WTC11 (cell line): ENCODE measurements at regions not wholly inside any gene's neighbourhood (a gene's known extent, or its start where the extent isn't known, plus 50 kb on each side); places are given as distances from the start of the nearest gene placed in this dataset.
"Not testable (repeated sequence)": the region's sequence is repeated elsewhere in the genome, so short reads cannot be mapped to it uniquely, and the experiment has no call there.

Experiments used
- ATAC-seq: fragments of 200-7000 bp; cut with Tn5 transposase; 2 replicates; pipeline ENCODE4 v1.10.0; 2021; ENCODE audit warnings: mild to moderate bottlenecking, moderate library complexity
- CTCF ChIA-PET: fragments of 300-600 bp; sonication (Branson Sonifier 250); formaldehyde crosslinking; loops from one replicate; lab custom pipeline; 2021; ENCODE audit warnings: antibody characterized with exemption; lab: Charles Lee
- POLR2A ChIA-PET: fragments of 350-600 bp; sonication (Branson Sonifier 250); formaldehyde crosslinking; loops from one replicate; lab custom pipeline; 2021; ENCODE audit warnings: antibody characterized with exemption; lab: Charles Lee
- DNase-seq: peaks from one replicate; pipeline ENCODE4 v3.0.0; 2021; ENCODE audit warnings: low spot score
- H3K27ac Mint-ChIP-seq: 2 replicates; pipeline ENCODE4 v1.8.0; 2021; ENCODE audit warnings: mixed read lengths
- H3K27me3 Mint-ChIP-seq: 2 replicates; pipeline ENCODE4 v1.8.0; 2021; ENCODE audit warnings: low read depth, mild to moderate bottlenecking, moderate library complexity, mixed read lengths
- H3K36me3 Mint-ChIP-seq: 2 replicates; pipeline ENCODE4 v1.8.0; 2021; ENCODE audit warnings: mixed read lengths
- H3K4me1 Mint-ChIP-seq: 2 replicates; pipeline ENCODE4 v1.8.0; 2022; ENCODE audit warnings: mixed read lengths
- H3K4me3 Mint-ChIP-seq: 2 replicates; pipeline ENCODE4 v1.8.0; 2021; ENCODE audit warnings: mild to moderate bottlenecking, moderate library complexity, mixed read lengths
- H3K9me3 Mint-ChIP-seq: 2 replicates; pipeline ENCODE4 v1.8.0; 2021; ENCODE audit warnings: mixed read lengths
- ATF1 ChIP-seq: sonication (generic); formaldehyde crosslinking; IDR thresholded peaks from 2 replicates; pipeline ENCODE4 v1.8.1; 2023; ENCODE audit warnings: mild to moderate bottlenecking, moderate library complexity, missing genetic modification reagents
- CREM ChIP-seq: sonication (generic); formaldehyde crosslinking; IDR thresholded peaks from 2 replicates; pipeline ENCODE4 v1.8.1; 2022; ENCODE audit warnings: mild to moderate bottlenecking, missing genetic modification reagents, moderate library complexity
- FOXP1 ChIP-seq: sonication (generic); formaldehyde crosslinking; IDR thresholded peaks from 2 replicates; pipeline ENCODE4 v1.8.0; 2022; ENCODE audit warnings: missing genetic modification reagents, mild to moderate bottlenecking, moderate library complexity, borderline replicate concordance
- GTF2I ChIP-seq: fragments of 250-450 bp; sonication (Bioruptor Pico); conservative IDR thresholded peaks from 2 replicates; pipeline ENCODE4 v1.4.0; 2021; ENCODE audit warnings: mild to moderate bottlenecking
- NFYB ChIP-seq: sonication (generic); formaldehyde crosslinking; conservative IDR thresholded peaks from 2 replicates; pipeline ENCODE4 v1.8.0; 2022; ENCODE audit warnings: low read depth, missing genetic modification reagents
- NR2C2 ChIP-seq: sonication (generic); formaldehyde crosslinking; IDR thresholded peaks from 2 replicates; pipeline ENCODE4 v1.8.0; 2022; ENCODE audit warnings: mild to moderate bottlenecking, missing genetic modification reagents
- OVOL2 ChIP-seq: fragments of 250-450 bp; sonication (Bioruptor Pico); IDR thresholded peaks from 2 replicates; pipeline ENCODE4 v1.9.0; 2021; ENCODE audit warnings: mild to moderate bottlenecking, borderline replicate concordance
- PRRX2 ChIP-seq: fragments of 250-450 bp; sonication (Bioruptor Pico); IDR thresholded peaks from 2 replicates; pipeline ENCODE4 v1.8.0; 2021; ENCODE audit warnings: mild to moderate bottlenecking
- TF ChIP-seq, protein P1 (sequence below): fragments of 250-450 bp; sonication (Bioruptor Pico); IDR thresholded peaks from 2 replicates; pipeline ENCODE4 v1.9.0; 2021; ENCODE audit warnings: mild to moderate bottlenecking, borderline replicate concordance
- TF ChIP-seq, protein P2 (sequence below): fragments of 250-450 bp; sonication (Bioruptor Pico); IDR thresholded peaks from 2 replicates; pipeline ENCODE4 v1.9.0; 2021; ENCODE audit warnings: mild to moderate bottlenecking
- TF ChIP-seq, protein P3 (sequence below): sonication (generic); formaldehyde crosslinking; IDR thresholded peaks from 2 replicates; pipeline ENCODE4 v1.8.1; 2022; ENCODE audit warnings: missing genetic modification reagents, borderline replicate concordance

DNA sequence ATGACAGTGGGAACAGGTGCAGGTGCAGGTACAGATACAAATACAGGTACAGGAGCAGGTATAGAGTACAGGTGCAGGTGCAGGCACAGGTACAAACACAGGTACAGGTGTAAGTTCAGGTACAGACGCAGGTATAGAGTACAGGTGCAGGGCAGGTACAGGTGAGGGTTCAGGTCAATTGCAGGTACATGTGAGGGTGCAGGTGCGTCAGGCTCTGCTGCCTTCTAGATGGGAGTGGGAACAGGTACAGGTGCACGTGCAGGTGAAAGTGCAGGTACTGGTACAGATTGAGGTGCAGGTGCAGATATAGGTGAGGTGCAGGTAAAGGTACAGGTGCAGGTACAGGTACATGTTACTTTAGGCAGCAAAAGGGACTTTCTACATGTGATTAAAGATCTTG lies 85.7 kb downstream of the CRLF2 start:
- H3K4me1 Mint-ChIP-seq, result peaks cover 5% of the 10 kb centered on the region; the same call in 1 of the 2 replicates
- DNase-seq (no peak), ATAC-seq (no peak)
- TF ChIP-seq NFYB (CRISPR knock-in tag), result no peak
- TF ChIP-seq PRRX2 (CRISPR knock-in tag), result no peak
- TF ChIP-seq, protein P1, sequence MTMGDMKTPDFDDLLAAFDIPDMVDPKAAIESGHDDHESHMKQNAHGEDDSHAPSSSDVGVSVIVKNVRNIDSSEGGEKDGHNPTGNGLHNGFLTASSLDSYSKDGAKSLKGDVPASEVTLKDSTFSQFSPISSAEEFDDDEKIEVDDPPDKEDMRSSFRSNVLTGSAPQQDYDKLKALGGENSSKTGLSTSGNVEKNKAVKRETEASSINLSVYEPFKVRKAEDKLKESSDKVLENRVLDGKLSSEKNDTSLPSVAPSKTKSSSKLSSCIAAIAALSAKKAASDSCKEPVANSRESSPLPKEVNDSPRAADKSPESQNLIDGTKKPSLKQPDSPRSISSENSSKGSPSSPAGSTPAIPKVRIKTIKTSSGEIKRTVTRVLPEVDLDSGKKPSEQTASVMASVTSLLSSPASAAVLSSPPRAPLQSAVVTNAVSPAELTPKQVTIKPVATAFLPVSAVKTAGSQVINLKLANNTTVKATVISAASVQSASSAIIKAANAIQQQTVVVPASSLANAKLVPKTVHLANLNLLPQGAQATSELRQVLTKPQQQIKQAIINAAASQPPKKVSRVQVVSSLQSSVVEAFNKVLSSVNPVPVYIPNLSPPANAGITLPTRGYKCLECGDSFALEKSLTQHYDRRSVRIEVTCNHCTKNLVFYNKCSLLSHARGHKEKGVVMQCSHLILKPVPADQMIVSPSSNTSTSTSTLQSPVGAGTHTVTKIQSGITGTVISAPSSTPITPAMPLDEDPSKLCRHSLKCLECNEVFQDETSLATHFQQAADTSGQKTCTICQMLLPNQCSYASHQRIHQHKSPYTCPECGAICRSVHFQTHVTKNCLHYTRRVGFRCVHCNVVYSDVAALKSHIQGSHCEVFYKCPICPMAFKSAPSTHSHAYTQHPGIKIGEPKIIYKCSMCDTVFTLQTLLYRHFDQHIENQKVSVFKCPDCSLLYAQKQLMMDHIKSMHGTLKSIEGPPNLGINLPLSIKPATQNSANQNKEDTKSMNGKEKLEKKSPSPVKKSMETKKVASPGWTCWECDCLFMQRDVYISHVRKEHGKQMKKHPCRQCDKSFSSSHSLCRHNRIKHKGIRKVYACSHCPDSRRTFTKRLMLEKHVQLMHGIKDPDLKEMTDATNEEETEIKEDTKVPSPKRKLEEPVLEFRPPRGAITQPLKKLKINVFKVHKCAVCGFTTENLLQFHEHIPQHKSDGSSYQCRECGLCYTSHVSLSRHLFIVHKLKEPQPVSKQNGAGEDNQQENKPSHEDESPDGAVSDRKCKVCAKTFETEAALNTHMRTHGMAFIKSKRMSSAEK (CRISPR knock-in tag), result no peak
- TF ChIP-seq GTF2I (CRISPR knock-in tag), result no peak
- TF ChIP-seq, protein P2, sequence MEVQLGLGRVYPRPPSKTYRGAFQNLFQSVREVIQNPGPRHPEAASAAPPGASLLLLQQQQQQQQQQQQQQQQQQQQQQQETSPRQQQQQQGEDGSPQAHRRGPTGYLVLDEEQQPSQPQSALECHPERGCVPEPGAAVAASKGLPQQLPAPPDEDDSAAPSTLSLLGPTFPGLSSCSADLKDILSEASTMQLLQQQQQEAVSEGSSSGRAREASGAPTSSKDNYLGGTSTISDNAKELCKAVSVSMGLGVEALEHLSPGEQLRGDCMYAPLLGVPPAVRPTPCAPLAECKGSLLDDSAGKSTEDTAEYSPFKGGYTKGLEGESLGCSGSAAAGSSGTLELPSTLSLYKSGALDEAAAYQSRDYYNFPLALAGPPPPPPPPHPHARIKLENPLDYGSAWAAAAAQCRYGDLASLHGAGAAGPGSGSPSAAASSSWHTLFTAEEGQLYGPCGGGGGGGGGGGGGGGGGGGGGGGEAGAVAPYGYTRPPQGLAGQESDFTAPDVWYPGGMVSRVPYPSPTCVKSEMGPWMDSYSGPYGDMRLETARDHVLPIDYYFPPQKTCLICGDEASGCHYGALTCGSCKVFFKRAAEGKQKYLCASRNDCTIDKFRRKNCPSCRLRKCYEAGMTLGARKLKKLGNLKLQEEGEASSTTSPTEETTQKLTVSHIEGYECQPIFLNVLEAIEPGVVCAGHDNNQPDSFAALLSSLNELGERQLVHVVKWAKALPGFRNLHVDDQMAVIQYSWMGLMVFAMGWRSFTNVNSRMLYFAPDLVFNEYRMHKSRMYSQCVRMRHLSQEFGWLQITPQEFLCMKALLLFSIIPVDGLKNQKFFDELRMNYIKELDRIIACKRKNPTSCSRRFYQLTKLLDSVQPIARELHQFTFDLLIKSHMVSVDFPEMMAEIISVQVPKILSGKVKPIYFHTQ (CRISPR knock-in tag), result no peak
- TF ChIP-seq NR2C2, result no peak
- TF ChIP-seq CREM (CRISPR knock-in tag), result no peak
- ChIA-PET CTCF (no interaction called here), POLR2A (no interaction called here)
- H3K36me3 Mint-ChIP-seq, result no peaks in the 10 kb centered on the region
- H3K9me3 Mint-ChIP-seq, result no peaks in the 10 kb centered on the region
- no peaks in the 10 kb centered on the region for H3K27me3 Mint-ChIP-seq
- H3K27ac Mint-ChIP-seq, result no peak overlapping the region
- H3K4me3 Mint-ChIP-seq, result no peak overlapping the region

DNA sequence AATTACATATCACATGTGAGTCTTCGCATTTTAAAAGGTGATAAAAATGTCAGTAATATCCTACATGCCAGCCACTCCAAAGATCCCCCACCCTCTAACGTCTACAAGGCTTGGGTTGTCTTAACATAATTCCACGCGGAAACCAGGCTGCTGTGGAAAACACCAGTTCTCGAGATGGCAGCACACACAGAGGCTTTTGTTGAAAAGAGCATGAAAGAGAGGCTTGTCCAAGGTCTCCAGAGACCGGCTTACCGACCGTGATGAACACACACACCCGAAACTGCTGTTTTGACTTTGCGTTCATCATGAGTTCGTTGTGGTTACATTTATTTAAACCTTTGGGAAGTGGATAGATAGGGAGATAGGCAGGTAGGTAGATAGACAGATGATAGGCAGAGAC lies 87.9 kb downstream of the CRLF2 start:
- Mint-ChIP-seq H3K27ac (no peak overlapping the region), H3K9me3 (no peaks in the 10 kb centered on the region), H3K27me3 (no peaks in the 10 kb centered on the region), H3K4me3 (no peak overlapping the region), H3K36me3 (no peaks in the 10 kb centered on the region), H3K4me1 (peaks cover 6% of the 10 kb centered on the region; the same call in 1 of the 2 replicates)
- ATAC-seq (no peak), DNase-seq (no peak)
- ChIA-PET CTCF (no interaction called here), POLR2A (no interaction called here)
- TF ChIP-seq FOXP1 (CRISPR knock-in tag) (no peak), GTF2I (CRISPR knock-in tag) (no peak), ATF1 (CRISPR knock-in tag) (no peak)

DNA sequence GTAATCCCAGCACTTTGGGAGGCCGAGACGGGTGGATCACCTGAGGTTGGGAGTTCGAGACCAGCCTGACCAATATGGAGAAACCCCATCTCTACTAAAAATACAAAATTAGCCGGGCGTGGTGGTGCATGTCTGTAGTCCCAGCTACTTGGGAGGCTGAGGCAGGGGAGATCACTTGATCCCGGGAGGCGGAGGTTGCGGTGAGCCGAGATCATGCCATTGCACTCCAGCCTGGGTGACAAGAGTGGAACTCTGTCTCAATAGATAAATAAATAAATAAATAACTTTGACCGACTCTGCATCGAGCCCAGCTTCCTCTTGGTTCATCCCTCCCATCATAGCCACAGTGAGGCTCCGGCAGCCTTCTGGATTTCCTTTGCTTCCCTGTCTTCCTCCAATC lies 89.6 kb downstream of the CRLF2 start:
- POLR2A ChIA-PET, ATAC-seq, H3K36me3 Mint-ChIP-seq, H3K9me3 Mint-ChIP-seq, DNase-seq, CTCF ChIA-PET, H3K27ac Mint-ChIP-seq, H3K27me3 Mint-ChIP-seq, H3K4me3 Mint-ChIP-seq: not testable (repeated sequence)
- H3K4me1 Mint-ChIP-seq, result peaks cover 14% of the 10 kb centered on the region

DNA sequence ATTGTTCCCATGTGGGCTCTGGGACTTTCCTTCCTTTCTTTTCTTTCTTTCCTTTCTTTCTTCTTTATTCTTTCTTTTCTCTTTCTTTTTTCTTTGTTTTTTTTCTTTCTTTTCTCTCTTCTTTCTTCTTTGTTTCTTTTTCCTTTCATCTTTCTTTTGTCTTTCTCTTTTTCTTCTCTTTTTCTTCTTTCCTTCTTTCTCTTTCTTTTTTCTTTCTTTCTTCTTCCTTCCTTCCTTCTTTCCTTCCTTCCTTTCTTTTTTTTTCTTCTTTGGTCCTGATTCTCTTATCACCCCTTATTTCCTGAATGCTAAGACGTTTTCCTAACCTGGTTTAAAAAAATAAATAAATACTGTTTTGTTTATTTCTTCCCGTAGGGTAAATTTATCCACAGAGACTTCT lies 93.2 kb downstream of the CRLF2 start:
- Mint-ChIP-seq H3K27me3 (no peaks in the 10 kb centered on the region), H3K4me1 (peaks cover 12% of the 10 kb centered on the region), H3K36me3 (no peaks in the 10 kb centered on the region)
- DNase-seq (no peak), ATAC-seq (no peak)
- TF ChIP-seq, protein P3, sequence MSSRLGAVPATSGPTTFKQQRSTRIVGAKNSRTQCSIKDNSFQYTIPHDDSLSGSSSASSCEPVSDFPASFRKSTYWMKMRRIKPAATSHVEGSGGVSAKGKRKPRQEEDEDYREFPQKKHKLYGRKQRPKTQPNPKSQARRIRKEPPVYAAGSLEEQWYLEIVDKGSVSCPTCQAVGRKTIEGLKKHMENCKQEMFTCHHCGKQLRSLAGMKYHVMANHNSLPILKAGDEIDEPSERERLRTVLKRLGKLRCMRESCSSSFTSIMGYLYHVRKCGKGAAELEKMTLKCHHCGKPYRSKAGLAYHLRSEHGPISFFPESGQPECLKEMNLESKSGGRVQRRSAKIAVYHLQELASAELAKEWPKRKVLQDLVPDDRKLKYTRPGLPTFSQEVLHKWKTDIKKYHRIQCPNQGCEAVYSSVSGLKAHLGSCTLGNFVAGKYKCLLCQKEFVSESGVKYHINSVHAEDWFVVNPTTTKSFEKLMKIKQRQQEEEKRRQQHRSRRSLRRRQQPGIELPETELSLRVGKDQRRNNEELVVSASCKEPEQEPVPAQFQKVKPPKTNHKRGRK (CRISPR knock-in tag), result 0 out of 2 replicates have a peak, but pooled peaks have one; percentile 81
- no peak for TF ChIP-seq OVOL2 (CRISPR knock-in tag)
- TF ChIP-seq, all 79 proteins: peak for 1
- ChIA-PET CTCF (no interaction called here), POLR2A (no interaction called here)
- Mint-ChIP-seq H3K9me3 (no peaks in the 10 kb centered on the region), H3K27ac (peak overlapping the region; percentile 37; the same call in 1 of the 2 replicates), H3K4me3 (no peak overlapping the region)
